GM18868 (cell line): ENCODE measurements at regions not wholly inside any gene's neighbourhood (a gene's known extent, or its start where the extent isn't known, plus 50 kb on each side); places are given as distances from the start of the nearest gene placed in this dataset.
"Not testable (repeated sequence)": the region's sequence is repeated elsewhere in the genome, so short reads cannot be mapped to it uniquely, and the experiment has no call there.

ENCODE experiments used
- ATAC-seq: cut with Tn5 transposase; IDR thresholded peaks from one replicate; pipeline ENCODE4 v1.9.1; 2021; ENCODE audit warnings: mild to moderate bottlenecking, moderate library complexity; ENCODE audit not compliant: unreplicated experiment

GRCh38 chr17:27200476-27200875 lies 93.4 kb upstream of the WSB1 start:
- no peak for ATAC-seq

- ATAC-seq = no peak
Observed at GRCh38 chr17:27203241-27203640, 90.7 kb upstream of the WSB1 start.

GRCh38 chr17:27206447-27206846 lies 87.5 kb upstream of the WSB1 start:
- ATAC-seq = no peak

- no peak for ATAC-seq
Observed at GRCh38 chr17:27207073-27207513, 86.8 kb upstream of the WSB1 start.

GRCh38 chr17:27208370-27208769 lies 85.5 kb upstream of the WSB1 start:
- ATAC-seq = not testable (repeated sequence)

- ATAC-seq = no peak
Observed at GRCh38 chr17:27209316-27209715, 84.6 kb upstream of the WSB1 start.

GRCh38 chr17:27210809-27211208 lies 83.1 kb upstream of the WSB1 start:
- not testable (repeated sequence) for ATAC-seq

- peak; percentile 24 for ATAC-seq
Observed at GRCh38 chr17:27216836-27217235, 77.1 kb upstream of the WSB1 start.

- peak; percentile 70 for ATAC-seq
Observed at GRCh38 chr17:27217631-27218030, 76.3 kb upstream of the WSB1 start.

GRCh38 chr17:27218041-27218440 lies 75.9 kb upstream of the WSB1 start:
- ATAC-seq = no peak

GRCh38 chr17:27218719-27219488 lies 75.0 kb upstream of the WSB1 start:
- peak; percentile 82 for ATAC-seq

- ATAC-seq = no peak
Observed at GRCh38 chr17:27222515-27222914, 71.4 kb upstream of the WSB1 start.

- no peak for ATAC-seq
Observed at GRCh38 chr17:27224526-27225315, 69.2 kb upstream of the WSB1 start.

- no peak for ATAC-seq
Observed at GRCh38 chr17:27226611-27227230, 67.2 kb upstream of the WSB1 start.

GRCh38 chr17:27230996-27231395 lies 62.9 kb upstream of the WSB1 start:
- ATAC-seq = no peak

GRCh38 chr17:27232328-27232727 lies 61.6 kb upstream of the WSB1 start:
- no peak for ATAC-seq

- no peak for ATAC-seq
Observed at GRCh38 chr17:27233059-27233458, 60.9 kb upstream of the WSB1 start.

- ATAC-seq = no peak
Observed at GRCh38 chr17:27233776-27234175, 60.1 kb upstream of the WSB1 start.

GRCh38 chr17:27236717-27237315 lies 57.1 kb upstream of the WSB1 start:
- ATAC-seq = no peak

- no peak for ATAC-seq
Observed at GRCh38 chr17:27237890-27238289, 56.0 kb upstream of the WSB1 start.

GRCh38 chr17:27239046-27239445 lies 54.9 kb upstream of the WSB1 start:
- ATAC-seq = peak; percentile 57
